ENCODE measurements at regions not wholly inside any gene's neighbourhood (a gene's known extent, or its start where the extent isn't known, plus 50 kb on each side); places are given as distances from the start of the nearest gene placed in this dataset.
A peak's percentile ranks its signal among the peaks of the same experiment; 100 is the strongest.

DNA sequence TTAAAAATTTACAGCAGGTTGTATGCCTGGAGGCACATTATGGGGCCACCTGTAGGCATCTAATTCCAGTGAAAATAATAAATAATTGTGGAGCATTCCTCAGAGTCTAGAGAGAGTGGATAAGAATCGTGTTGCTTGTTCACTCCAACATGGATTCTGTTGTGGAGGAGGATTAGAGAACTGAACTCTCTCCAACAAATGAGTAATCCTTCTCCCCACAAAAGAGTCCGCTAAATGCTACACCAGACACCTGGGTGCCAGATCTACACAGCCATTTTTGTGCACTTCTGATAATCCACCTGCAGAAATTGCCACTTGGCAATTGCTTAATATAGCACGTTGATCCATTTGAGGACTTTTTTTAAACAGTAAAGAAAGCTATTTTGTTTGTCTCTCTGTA, 113.7 kb upstream of the DPYD start:
- DNase-seq (ENCODE audit: low read depth): no peak

GRCh38 chr1:98032958-98033357, 112.1 kb upstream of the DPYD start:
- DNase-seq (ENCODE audit: low read depth): no peak

DNA sequence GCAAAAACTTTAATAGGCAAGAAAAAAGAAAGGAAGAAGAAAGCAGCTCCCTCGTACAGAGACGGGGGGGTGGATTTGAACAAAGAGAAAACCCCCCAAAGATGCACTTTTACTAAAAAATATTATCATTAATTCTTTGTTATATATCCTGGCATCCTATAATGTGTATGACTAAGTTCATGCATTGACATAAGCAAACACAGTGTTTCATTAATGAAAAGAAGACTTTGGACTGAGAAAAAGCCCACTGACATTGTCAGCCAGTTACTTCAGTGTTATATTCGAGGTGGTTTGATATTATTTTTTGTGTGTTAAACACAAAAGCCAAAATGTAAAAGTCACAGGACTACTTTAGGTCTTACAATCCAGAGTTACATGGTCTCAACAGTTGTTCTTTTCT, 110.1 kb upstream of the DPYD start:
- no peak for DNase-seq (ENCODE audit: low read depth)

DNA sequence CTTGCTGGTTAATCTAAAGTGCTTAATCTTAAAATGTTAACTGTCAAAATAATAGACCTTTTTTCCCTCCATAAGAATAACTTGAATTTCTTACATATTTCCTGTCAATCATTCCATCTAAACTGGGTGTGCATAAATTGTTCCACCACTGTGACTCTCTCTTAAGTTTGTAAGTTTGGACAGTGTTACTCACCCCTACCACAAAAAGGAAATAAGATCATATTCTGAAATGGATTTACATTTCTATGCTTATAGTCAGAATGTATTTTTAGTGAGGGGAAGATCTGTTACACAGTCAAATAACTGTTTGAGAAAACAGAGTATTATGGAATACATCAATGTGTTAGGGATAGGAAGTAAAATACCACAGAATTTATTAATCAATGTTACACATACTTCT, 109.6 kb upstream of the DPYD start:
- peak; percentile 38 for DNase-seq (ENCODE audit: low read depth)

DNA sequence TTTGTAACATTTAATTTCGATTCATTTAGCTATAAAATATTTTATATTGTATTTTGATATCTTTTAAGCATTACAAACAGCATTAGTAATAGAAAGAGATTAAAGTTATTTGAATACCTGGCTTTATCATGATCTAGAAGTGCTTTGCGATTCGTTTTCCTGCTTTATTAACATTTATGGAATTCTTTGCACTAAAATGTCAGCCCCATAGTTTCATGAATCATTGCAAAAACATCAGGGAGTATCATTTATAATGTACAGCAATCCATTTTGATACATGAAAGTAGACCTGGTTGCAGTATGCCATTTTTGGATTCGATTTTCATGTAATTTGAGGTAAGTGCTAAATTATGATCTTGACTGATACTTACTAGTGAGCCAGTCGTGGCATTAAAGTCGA, 108.0 kb upstream of the DPYD start:
- DNase-seq (ENCODE audit: low read depth): no peak

- DNase-seq (ENCODE audit: low read depth): no peak
Measured at GRCh38 chr1:98027103-98027705, 106.4 kb upstream of the DPYD start.

DNA sequence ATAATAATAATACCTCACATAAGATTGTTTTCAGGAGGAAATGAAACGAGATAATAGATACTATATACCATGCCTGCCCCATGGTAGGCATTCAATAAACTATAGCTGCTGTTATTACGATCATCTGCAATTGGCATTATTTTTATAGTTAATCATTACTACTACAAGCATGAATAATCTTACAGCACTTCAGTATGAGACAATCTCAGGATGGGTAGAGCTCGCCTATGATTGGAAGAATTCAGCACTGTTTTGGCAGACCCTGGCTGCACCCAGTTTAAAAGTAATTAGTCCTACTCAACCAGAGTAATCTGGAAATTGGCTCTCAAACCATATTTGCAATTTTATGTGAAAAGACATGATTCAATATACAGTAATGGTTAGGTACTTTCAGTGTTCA, 105.0 kb upstream of the DPYD start:
- DNase-seq (ENCODE audit: low read depth): no peak

GRCh38 chr1:98021126-98021525, 100.3 kb upstream of the DPYD start:
- no peak for DNase-seq (ENCODE audit: low read depth)

GRCh38 chr1:98019747-98020146, 98.9 kb upstream of the DPYD start:
- DNase-seq (ENCODE audit: low read depth): no peak

GRCh38 chr1:98018074-98018473, 97.2 kb upstream of the DPYD start:
- no peak for DNase-seq (ENCODE audit: low read depth)

DNA sequence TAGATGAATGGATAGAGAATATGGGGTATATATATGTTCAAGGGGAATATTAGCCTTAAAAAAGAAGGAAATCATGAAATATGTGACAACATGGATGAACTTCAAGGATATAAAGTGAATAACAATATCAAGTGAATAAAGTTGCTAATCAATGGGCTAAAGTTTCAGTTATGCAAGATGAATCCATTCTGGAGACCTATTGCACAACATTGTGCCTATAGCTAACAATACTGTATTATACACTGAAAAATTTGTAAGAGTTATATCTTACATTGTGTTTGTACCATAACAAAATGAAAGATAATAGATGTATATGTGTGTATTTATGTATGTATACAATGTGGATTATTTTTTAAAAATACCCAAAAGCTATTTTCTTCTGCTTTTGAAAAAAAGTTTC, 96.3 kb upstream of the DPYD start:
- DNase-seq (ENCODE audit: low read depth): no peak

- DNase-seq (ENCODE audit: low read depth): no peak
Measured at GRCh38 chr1:98008373-98008772, 87.5 kb upstream of the DPYD start.

DNA sequence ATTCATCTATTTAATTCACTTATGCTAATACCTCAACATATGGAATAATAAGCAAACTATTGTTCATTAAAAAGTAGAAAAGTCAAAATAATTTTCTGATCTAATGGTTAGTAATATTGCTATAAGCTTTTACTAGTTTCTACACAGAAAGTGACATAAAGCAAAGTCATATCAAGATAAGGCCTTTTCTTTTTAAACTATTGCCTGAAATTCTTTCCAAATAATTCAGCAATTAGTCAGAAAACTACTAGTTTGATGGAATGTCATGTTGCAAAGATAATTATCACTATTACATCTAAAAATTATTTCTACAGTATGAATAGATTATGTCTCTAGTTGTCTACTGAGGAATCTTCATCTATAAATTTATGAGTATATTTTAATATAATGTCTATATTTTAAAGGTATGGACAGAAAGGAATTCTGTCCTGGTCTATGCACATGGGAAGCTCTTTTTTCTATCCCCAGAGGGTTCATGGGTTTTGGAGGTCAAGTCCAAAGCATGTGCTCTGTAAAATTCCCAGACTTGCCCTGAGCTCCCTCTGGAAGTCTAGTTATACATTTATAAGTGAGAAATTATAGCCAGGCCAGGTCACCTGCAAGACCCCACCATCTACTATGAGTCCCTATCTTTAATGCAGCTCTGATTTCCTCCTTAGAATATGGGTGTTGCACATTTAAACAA, 84.6 kb upstream of the DPYD start:
- DNase-seq (ENCODE audit: low read depth): no peak

DNA sequence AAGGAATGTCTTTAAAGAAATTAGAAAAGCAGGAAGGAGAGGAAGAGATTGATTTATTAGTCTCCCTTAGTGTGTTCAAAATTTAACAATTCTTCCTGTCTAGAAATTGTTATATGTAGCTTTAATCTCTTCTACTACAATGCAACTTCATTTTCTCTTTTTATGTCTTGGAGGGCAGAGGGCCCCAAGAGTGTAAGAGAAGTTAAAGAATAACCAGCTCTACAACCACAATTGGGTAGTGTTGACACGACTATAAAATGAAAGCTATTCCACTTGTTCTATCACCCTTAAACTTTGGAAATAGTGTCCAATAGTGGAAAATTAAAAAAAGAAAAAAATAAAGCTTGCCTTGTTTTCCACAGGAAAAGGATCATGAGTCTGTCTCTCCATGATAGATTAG, 82.6 kb upstream of the DPYD start:
- no peak for DNase-seq (ENCODE audit: low read depth)

GRCh38 chr1:98002288-98002687, 81.5 kb upstream of the DPYD start:
- DNase-seq (ENCODE audit: low read depth): no peak

GRCh38 chr1:98001764-98002163, 80.9 kb upstream of the DPYD start:
- DNase-seq (ENCODE audit: low read depth): no peak

DNA sequence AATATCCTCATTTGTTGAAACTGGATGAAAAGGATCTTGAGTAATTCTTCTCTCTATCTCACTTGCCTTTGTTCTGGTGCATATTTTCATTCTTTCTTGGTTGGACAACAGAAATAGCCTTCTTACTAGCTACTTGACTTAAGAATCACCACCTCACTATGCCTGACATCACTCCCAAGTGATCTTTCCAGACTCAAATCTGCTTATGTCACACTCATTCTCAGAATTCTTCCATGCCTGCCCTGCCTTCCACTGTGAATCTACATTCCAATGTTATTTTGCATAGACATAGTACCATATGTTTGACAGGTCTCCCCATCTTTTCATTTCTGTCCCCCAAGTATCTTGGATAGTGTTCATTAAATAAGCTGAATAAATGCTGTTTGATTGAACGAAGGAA, 78.5 kb upstream of the DPYD start:
- DNase-seq (ENCODE audit: low read depth): peak; percentile 54

DNA sequence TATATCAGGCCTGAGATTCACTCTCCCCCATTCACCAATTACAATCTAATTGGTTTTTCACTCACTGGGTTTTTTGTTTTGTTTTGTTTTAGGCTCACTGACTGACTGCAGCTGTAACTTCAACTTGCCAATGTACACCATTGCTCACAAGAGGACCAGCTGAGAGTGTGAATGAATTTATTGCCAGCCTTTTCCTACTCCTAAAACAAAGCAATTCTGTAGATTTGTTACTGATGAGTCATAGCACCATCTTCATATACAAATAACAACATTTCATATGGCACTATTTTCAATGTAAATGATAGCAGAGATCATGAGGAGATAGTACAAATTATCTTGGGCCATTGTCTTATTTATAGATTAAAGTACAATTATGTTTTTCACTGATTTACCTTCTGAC, 76.0 kb upstream of the DPYD start:
- no peak for DNase-seq (ENCODE audit: low read depth)

- DNase-seq (ENCODE audit: low read depth): no peak
Measured at GRCh38 chr1:97989094-97989680, 68.4 kb upstream of the DPYD start.

DNA sequence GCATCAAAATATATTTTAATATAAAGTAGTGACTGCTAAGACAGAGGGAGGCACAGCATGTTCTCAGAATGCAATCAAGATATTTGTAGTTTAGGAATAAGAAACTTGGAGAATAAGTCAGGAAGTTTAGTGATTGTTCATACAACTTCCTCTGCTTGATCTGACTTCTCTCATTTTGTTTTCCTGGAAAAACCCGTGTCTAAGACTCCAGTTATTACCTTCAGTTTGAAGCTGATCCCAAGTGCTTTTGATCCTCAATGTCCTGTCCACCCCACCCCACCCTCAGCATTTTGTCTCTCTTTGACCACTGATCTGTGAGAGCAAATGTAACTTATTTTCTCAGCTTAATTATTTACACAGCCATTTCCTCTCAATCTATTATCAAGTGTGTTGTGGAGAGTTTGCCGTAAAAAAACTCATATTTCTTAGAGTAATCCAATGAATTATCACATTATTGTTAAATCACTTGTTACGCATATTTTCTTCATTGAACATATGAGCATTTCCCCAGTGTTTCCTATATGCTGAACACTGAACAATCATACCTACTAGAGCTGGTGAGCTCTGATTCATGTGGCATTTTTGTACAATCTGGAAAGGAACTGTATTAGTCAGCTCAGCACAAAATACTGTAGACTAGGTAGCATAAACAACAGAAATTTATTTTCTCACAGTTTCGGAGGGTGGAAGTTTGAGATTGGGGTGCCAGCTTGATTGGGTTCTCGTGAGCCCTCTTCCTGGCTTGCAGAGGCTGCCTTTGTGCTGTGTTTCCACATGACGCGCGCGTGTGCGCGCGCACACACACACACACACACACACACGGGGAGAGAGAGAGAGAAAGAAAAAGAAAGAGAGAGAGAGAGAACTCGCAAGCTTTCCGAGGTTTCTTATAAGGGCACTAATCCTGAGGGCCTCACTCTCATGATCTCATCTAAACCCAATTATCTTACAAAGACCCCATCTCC, 65.5 kb upstream of the DPYD start:
- no peak for DNase-seq (ENCODE audit: low read depth)

DNA sequence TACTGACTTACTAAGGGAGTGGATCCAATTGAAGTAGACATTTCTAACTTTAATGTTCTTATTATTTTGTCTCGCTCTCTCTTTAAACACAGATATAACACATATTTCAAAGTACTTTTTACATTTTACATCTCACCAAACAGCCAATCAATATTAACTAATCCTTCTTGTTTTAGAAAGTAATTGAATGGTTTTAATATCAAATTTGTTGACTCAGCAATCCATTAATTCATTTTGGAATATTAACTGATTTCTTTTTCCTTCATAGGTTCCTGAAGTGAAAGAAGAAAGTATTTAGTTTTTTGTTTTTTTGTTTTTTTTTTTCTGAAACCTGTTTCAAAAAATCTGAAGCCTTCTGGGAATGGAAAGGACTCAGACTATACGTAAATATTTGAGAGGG, 62.3 kb upstream of the DPYD start:
- no peak for DNase-seq (ENCODE audit: low read depth)

DNA sequence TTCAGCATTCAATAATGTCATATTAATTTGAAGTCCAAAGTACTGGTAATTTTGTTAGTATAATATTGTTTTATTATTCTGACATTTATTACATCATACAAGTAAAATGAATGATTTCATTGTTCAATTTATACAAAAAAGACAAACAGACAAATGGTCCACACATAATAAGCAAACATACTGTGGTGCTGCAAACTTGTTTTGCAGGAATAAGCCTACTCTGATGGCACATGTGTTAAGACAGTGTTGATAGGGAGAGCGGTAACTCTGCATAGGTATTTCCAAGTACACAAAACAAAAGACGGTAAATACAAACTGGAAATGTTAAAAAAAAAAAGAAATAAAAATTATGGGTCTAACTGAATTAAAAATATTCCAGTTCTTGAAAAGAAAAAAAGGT, 59.7 kb upstream of the DPYD start:
- DNase-seq (ENCODE audit: low read depth): no peak

GRCh38 chr1:97976801-97977200, 56.0 kb upstream of the DPYD start:
- no peak for DNase-seq (ENCODE audit: low read depth)

Measured in stromal cell of bone marrow (primary cell).